ENCODE measurements at regions not wholly inside any gene's neighbourhood (a gene's known extent, or its start where the extent isn't known, plus 50 kb on each side); places are given as distances from the start of the nearest gene placed in this dataset.

DNA sequence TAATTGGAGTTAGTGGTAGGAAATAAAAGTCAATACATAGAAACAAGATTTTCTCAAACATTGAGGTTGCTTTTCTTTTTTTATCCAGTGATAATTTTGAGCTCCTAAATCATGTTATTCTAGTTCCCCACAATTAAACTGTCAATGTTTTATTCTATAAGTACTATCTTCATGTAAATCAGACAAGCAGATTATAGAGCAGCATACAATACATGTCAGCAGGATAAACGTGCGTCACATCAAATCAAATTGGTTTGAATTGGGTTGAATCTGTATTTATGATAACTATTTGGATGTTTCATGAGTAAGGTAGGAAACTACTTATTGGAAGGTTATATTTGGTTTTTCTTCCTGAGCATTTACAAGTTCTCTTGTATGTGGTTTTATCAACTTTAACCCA is 2028.7 kb downstream of the NCAM2 start:
- no peak for FAIRE-seq

DNA sequence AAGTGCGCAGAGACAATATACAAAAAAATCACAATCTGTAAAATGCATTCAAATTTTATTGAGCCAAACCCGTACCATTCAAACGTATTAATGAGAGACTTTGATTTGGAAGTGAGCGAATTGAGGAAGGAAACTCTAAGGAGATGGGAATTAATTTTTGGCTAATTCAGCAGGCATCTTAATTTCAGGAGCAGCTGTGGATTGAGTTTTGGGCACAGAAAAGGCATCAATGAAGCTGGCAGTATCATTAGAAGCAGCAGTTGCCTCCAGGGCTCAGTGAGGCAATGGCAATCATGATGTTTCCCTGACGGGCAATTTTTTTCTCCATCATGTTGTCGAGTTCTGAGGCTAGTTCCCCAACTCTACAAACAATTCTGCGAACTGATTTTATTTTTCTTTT is 2041.6 kb downstream of the NCAM2 start:
- SMC1A ChIA-PET (ENCODE audit: uncharacterized antibody, unreplicated experiment): no interaction called here
- 33% methylated on average over 7 of the region's 7 CpGs for WGBS (ENCODE audit: insufficient coverage, insufficient replicate concordance, low lambda C conversion rate, missing lambda C conversion rate)
- in situ Hi-C loops (cut with MboI): no loop called here

More for the DNA sequence above, 2028.7 kb downstream of the NCAM2 start:
- no peaks in the 10 kb centered on the region for H3K4me1 ChIP-seq (ENCODE audit: control insufficient read depth, insufficient read depth, low read length)
- no peaks in the 10 kb centered on the region for H3K27me3 ChIP-seq (replicated peaks in 1 of 2; ENCODE audit: control insufficient read depth in 2 of 2, insufficient read depth in 2 of 2, low read length in 1 of 2)
- no peaks in the 10 kb centered on the region for H3K79me2 ChIP-seq (ENCODE audit: control insufficient read depth, insufficient read depth, low read length)
- no TSS peak for BruUV-seq (replicated peaks)
- whole genome bisulfite sequencing (ENCODE audit: insufficient coverage, insufficient replicate concordance, low lambda C conversion rate, missing lambda C conversion rate): 8% methylated on average over 2 of the region's 2 CpGs
- CTCF ChIA-PET: no interaction called here
- in situ Hi-C loops (cut with MboI) (no loop called here), intact Hi-C loops (cut with micrococcal nuclease; ENCODE audit: unreplicated experiment) (no loop called here)
- no peak overlapping the region for H3K4me2 ChIP-seq (ENCODE audit: control insufficient read depth, insufficient read depth)
- POLR2A ChIA-PET: no interaction called here
- H3K4me3 ChIP-seq: no peak overlapping the region
- H3K9me3 ChIP-seq (replicated peaks; ENCODE audit: control insufficient read depth, insufficient read depth, low read length): no peaks in the 10 kb centered on the region
- TF ChIP-seq TBL1XR1 (IDR thresholded peaks at IDR 0.05; ENCODE audit: low read depth, low read length) (no peak), EP300 (IDR thresholded peaks at IDR 0.05; ENCODE audit: borderline replicate concordance in 1 of 2, control insufficient read depth in 1 of 2, low read depth in 2 of 2, low read length in 2 of 2) (no peak), IRF4 (IDR thresholded peaks at IDR 0.05; ENCODE audit: low read depth, low read length) (no peak)
- no peak overlapping the region for H3K27ac ChIP-seq (ENCODE audit: control insufficient read depth, insufficient read depth)
- H2AFZ ChIP-seq (ENCODE audit: control insufficient read depth, low read depth, low read length): no peak overlapping the region
- ATAC-seq: no peak
- no peak overlapping the region for H3K9ac ChIP-seq (ENCODE audit: control insufficient read depth, insufficient read depth, low read length)
- no peaks in the 10 kb centered on the region for H3K36me3 ChIP-seq (ENCODE audit: control insufficient read depth in 2 of 2, insufficient read depth in 2 of 2, low read length in 1 of 2)
- no peaks in the 10 kb centered on the region for H4K20me1 ChIP-seq (ENCODE audit: control insufficient read depth, insufficient read depth)
- no peak for DNase-seq (ENCODE audit: low read depth, low spot score)
- SMC1A ChIA-PET (ENCODE audit: uncharacterized antibody, unreplicated experiment): no interaction called here
- RAD21 ChIA-PET (ENCODE audit: unreplicated experiment): no interaction called here

More for the DNA sequence above, 2041.6 kb downstream of the NCAM2 start:
- TF ChIP-seq CBX5 (IDR thresholded peaks at IDR 0.05; ENCODE audit: low read depth): no peak
- no TSS peak for BruUV-seq (replicated peaks)
- DNase-seq (ENCODE audit: low read depth, low spot score) (no peak), ATAC-seq (no peak), FAIRE-seq (no peak)
- Histone ChIP-seq H3K4me1 (ENCODE audit: control insufficient read depth, insufficient read depth, low read length) (no peaks in the 10 kb centered on the region), H3K4me3 (no peak overlapping the region), H3K79me2 (ENCODE audit: control insufficient read depth, insufficient read depth, low read length) (no peaks in the 10 kb centered on the region), H3K27me3 (replicated peaks in 1 of 2; ENCODE audit: control insufficient read depth in 2 of 2, insufficient read depth in 2 of 2, low read length in 1 of 2) (no peaks in the 10 kb centered on the region), H3K36me3 (ENCODE audit: control insufficient read depth in 2 of 2, insufficient read depth in 2 of 2, low read length in 1 of 2) (no peaks in the 10 kb centered on the region), H3K9me3 (replicated peaks; ENCODE audit: control insufficient read depth, insufficient read depth, low read length) (no peaks in the 10 kb centered on the region), H2AFZ (ENCODE audit: control insufficient read depth, low read depth, low read length) (no peak overlapping the region), H4K20me1 (ENCODE audit: control insufficient read depth, insufficient read depth) (no peaks in the 10 kb centered on the region), H3K4me2 (ENCODE audit: control insufficient read depth, insufficient read depth) (no peak overlapping the region), H3K9ac (ENCODE audit: control insufficient read depth, insufficient read depth, low read length) (no peak overlapping the region), H3K27ac (ENCODE audit: control insufficient read depth, insufficient read depth) (no peak overlapping the region)
- ChIA-PET POLR2A (no interaction called here), RAD21 (ENCODE audit: unreplicated experiment) (no interaction called here), CTCF (no interaction called here)
- intact Hi-C loops (cut with micrococcal nuclease; ENCODE audit: unreplicated experiment): no loop called here
